IMR-90 (cell line): ENCODE measurements at regions not wholly inside any gene's neighbourhood (a gene's known extent, or its start where the extent isn't known, plus 50 kb on each side); places are given as distances from the start of the nearest gene placed in this dataset.

Source experiments
- ATAC-seq: fragments of 200-7000 bp; cut with Tn5 transposase; 2 replicates; pipeline ENCODE4 v1.9.1; 2020; ENCODE audit warnings: low read depth, mild to moderate bottlenecking, moderate library complexity
- BruUV-seq: library from RNA; stranded (reverse); fragments of 400-500 nt; replicated peaks from 2 replicates; lab custom pipeline; 2021; lab: Mats Ljungman, UMichigan
- CTCF ChIA-PET: fragments of 300-600 bp; formaldehyde crosslinking; extraction: SDS; loops from one replicate; lab custom pipeline; 2021; ENCODE audit warnings: antibody characterized with exemption; lab: Yijun Ruan, JAX
- POLR2A ChIA-PET: fragments of 300-600 bp; sonication (Branson Sonifier 250); formaldehyde crosslinking; loops from one replicate; lab custom pipeline; 2022; ENCODE audit warnings: antibody characterized with exemption; ENCODE audit not compliant: unreplicated experiment; lab: Charles Lee
- DNase-seq: peaks from one replicate; pipeline ENCODE4 v3.0.0; 2013
- H2AFZ ChIP-seq: replicated peaks from 2 replicates; pipeline ENCODE3; 2013; ENCODE audit warnings: low read length, mild to moderate bottlenecking; ENCODE audit not compliant: poor library complexity
- H2AK5ac ChIP-seq: 2 replicates; pipeline ENCODE4 v1.6.1; 2013; ENCODE audit warnings: low read depth, low read length, inconsistent platforms
- H2AK9ac ChIP-seq: replicated peaks from 2 replicates; pipeline ENCODE3; 2013; ENCODE audit warnings: mild to moderate bottlenecking, low read depth, low read length, moderate library complexity; ENCODE audit not compliant: poor library complexity
- H2BK120ac ChIP-seq: 2 replicates; pipeline ENCODE4 v1.6.1; 2013; ENCODE audit warnings: low read depth, low read length, inconsistent platforms
- H2BK15ac ChIP-seq: 3 replicates; pipeline ENCODE4 v1.6.1; 2013; ENCODE audit warnings: low read depth, low read length, inconsistent platforms
- H2BK20ac ChIP-seq: 2 replicates; pipeline ENCODE4 v1.6.1; 2013; ENCODE audit warnings: low read depth, mild to moderate bottlenecking, inconsistent platforms, low read length, moderate library complexity
- H2BK5ac ChIP-seq: 2 replicates; pipeline ENCODE4 v1.6.1; 2013; ENCODE audit warnings: mild to moderate bottlenecking, low read depth, low read length, inconsistent platforms; ENCODE audit not compliant: poor library complexity, severe bottlenecking
- H3K14ac ChIP-seq: replicated peaks from 2 replicates; pipeline ENCODE4 v1.6.1; 2013; ENCODE audit warnings: low read depth, low read length, inconsistent platforms
- H3K18ac ChIP-seq: 2 replicates; pipeline ENCODE4 v1.6.1; 2013; ENCODE audit warnings: low read depth, low read length, control low read depth
- H3K23ac ChIP-seq: 2 replicates; pipeline ENCODE4 v1.6.1; 2013; ENCODE audit warnings: low read depth, low read length, inconsistent platforms
- H3K27ac ChIP-seq: 2 replicates; pipeline ENCODE4 v1.5.1; 2013; ENCODE audit warnings: mild to moderate bottlenecking, control low read depth, low read length; ENCODE audit not compliant: insufficient read depth
- H3K27me3 ChIP-seq: 2 replicates; pipeline ENCODE4 v1.6.1; 2013; ENCODE audit warnings: low read length; ENCODE audit not compliant: control insufficient read depth, insufficient read depth
- H3K36me3 ChIP-seq: 2 replicates; pipeline ENCODE4 v1.6.1; 2013; ENCODE audit warnings: low read length, mixed read lengths; ENCODE audit not compliant: control insufficient read depth, insufficient read depth
- H3K4ac ChIP-seq: 2 replicates; pipeline ENCODE4 v1.6.1; 2013; ENCODE audit warnings: low read depth, low read length, inconsistent platforms
- H3K4me1 ChIP-seq: 2 replicates; pipeline ENCODE4 v1.6.1; 2013; ENCODE audit warnings: low read length, mixed read lengths; ENCODE audit not compliant: control insufficient read depth, insufficient read depth
- H3K4me2 ChIP-seq: 2 replicates; pipeline ENCODE4 v1.6.1; 2013; ENCODE audit warnings: low read depth, mild to moderate bottlenecking, control low read depth, low read length, moderate library complexity
- H3K4me3 ChIP-seq: 2 replicates; pipeline ENCODE4 v1.5.1; 2013; ENCODE audit warnings: low read depth, mild to moderate bottlenecking, control low read depth, low read length, moderate library complexity; ENCODE audit not compliant: insufficient read depth
- H3K56ac ChIP-seq: 2 replicates; pipeline ENCODE4 v1.6.1; 2013; ENCODE audit warnings: low read length, inconsistent platforms; ENCODE audit not compliant: insufficient read depth; ENCODE audit errors: extremely low read depth
- H3K79me1 ChIP-seq, 2 experiments: 2 replicates each; pipeline ENCODE4 v1.6.1; 2013; ENCODE audit warnings: low read length in 2 of 2, inconsistent platforms in 1 of 2, low read depth in 1 of 2
- H3K9ac ChIP-seq: 2 replicates; pipeline ENCODE4 v1.6.1; 2013; ENCODE audit warnings: low read depth, low read length, control low read depth
- H3K9me1 ChIP-seq: 2 replicates; pipeline ENCODE4 v1.6.1; 2013; ENCODE audit warnings: low read length, inconsistent platforms; ENCODE audit not compliant: insufficient read depth
- H3K9me3 ChIP-seq: 2 replicates; pipeline ENCODE4 v1.6.1; 2013; ENCODE audit warnings: low read length; ENCODE audit not compliant: control insufficient read depth, insufficient read depth
- H4K20me1 ChIP-seq: 2 replicates; pipeline ENCODE4 v1.6.1; 2013; ENCODE audit warnings: low read length, inconsistent platforms; ENCODE audit not compliant: insufficient read depth
- H4K5ac ChIP-seq: 2 replicates; pipeline ENCODE4 v1.6.1; 2013; ENCODE audit warnings: mild to moderate bottlenecking, low read depth, low read length, control low read depth
- H4K8ac ChIP-seq, 2 experiments: 2 replicates each; pipeline ENCODE4 v1.6.1; 2013; ENCODE audit warnings: low read depth in 2 of 2, low read length in 2 of 2, control low read depth in 1 of 2, inconsistent platforms in 1 of 2
- H4K91ac ChIP-seq: 2 replicates; pipeline ENCODE4 v1.6.1; 2013; ENCODE audit warnings: low read depth, low read length, inconsistent platforms; ENCODE audit not compliant: insufficient read depth
- BHLHE40 ChIP-seq: fragments of 150-350 bp; IDR thresholded peaks from 2 replicates; pipeline ENCODE4 v1.6.1; 2016; ENCODE audit warnings: mild to moderate bottlenecking, low read depth, low read length
- CEBPB ChIP-seq: IDR thresholded peaks from 2 replicates; pipeline ENCODE4 v1.6.1; 2012; ENCODE audit warnings: low read depth, low read length, improper control_type of control experiment
- CHD1 ChIP-seq: IDR thresholded peaks from 2 replicates; pipeline ENCODE4 v1.6.1; 2012; ENCODE audit warnings: low read depth, low read length, improper control_type of control experiment
- CTCF ChIP-seq: conservative IDR thresholded peaks from 2 replicates; pipeline ENCODE4 v1.5.1; 2012; ENCODE audit warnings: mild to moderate bottlenecking, low read depth, low read length, improper control_type of control experiment
- ELK1 ChIP-seq: fragments of 150-350 bp; IDR thresholded peaks from 2 replicates; pipeline ENCODE4 v1.6.1; 2016; ENCODE audit warnings: low read depth, mild to moderate bottlenecking, low read length, moderate library complexity, borderline replicate concordance
- FOS ChIP-seq: fragments of 150-350 bp; IDR thresholded peaks from 2 replicates; pipeline ENCODE4 v1.6.1; 2016; ENCODE audit warnings: low read depth, low read length
- MAFK ChIP-seq: IDR thresholded peaks from 2 replicates; pipeline ENCODE4 v1.6.1; 2012; ENCODE audit warnings: low read depth, low read length, improper control_type of control experiment
- MAZ ChIP-seq: IDR thresholded peaks from 2 replicates; pipeline ENCODE4 v1.6.1; 2012; ENCODE audit warnings: low read depth, mild to moderate bottlenecking, low read length, improper control_type of control experiment, moderate library complexity, borderline replicate concordance
- MXI1 ChIP-seq: IDR thresholded peaks from 2 replicates; pipeline ENCODE4 v1.6.1; 2012; ENCODE audit warnings: low read depth, mild to moderate bottlenecking, low read length, moderate library complexity, borderline replicate concordance
- NFE2L2 ChIP-seq: fragments of 150-350 bp; IDR thresholded peaks from 2 replicates; pipeline ENCODE4 v1.6.1; 2016; ENCODE audit warnings: low read depth, mild to moderate bottlenecking, low read length
- POLR2A ChIP-seq: IDR thresholded peaks from 2 replicates; pipeline ENCODE4 v1.6.1; 2012; ENCODE audit warnings: mild to moderate bottlenecking, low read depth, low read length
- RAD21 ChIP-seq: IDR thresholded peaks from 2 replicates; pipeline ENCODE4 v1.6.1; 2012; ENCODE audit warnings: low read length, improper control_type of control experiment
- RCOR1 ChIP-seq: IDR thresholded peaks from 2 replicates; pipeline ENCODE4 v1.6.1; 2012; ENCODE audit warnings: mild to moderate bottlenecking, low read length, improper control_type of control experiment; ENCODE audit not compliant: insufficient replicate concordance
- RFX5 ChIP-seq: IDR thresholded peaks from 2 replicates; pipeline ENCODE4 v1.8.0; 2012; ENCODE audit warnings: low read depth, mild to moderate bottlenecking, low read length, moderate library complexity
- SMC3 ChIP-seq: fragments of 150-350 bp; IDR thresholded peaks from 2 replicates; pipeline ENCODE4 v1.6.1; 2016; ENCODE audit warnings: low read depth, mild to moderate bottlenecking, antibody characterized with exemption, low read length, moderate library complexity
- USF2 ChIP-seq: fragments of 150-350 bp; IDR thresholded peaks from 2 replicates; pipeline ENCODE4 v1.6.1; 2017; ENCODE audit warnings: mild to moderate bottlenecking, antibody characterized with exemption, low read length, low read depth
- WGBS, 2 experiments: methylation state at CpG; one replicate each; pipeline versions ENCODE4 v1.1.5 to v1.1.7; 2013; ENCODE audit warnings: missing lambda C conversion rate in 2 of 2; ENCODE audit not compliant: insufficient read length in 1 of 2; ENCODE audit errors: extremely low coverage in 2 of 2; 5-methylcytosine and 5-hydroxymethylcytosine counted together
- dilution Hi-C: fragments of 300-500 bp; cut with HindIII; formaldehyde crosslinking; loops from one replicate; pipeline ENCODE4 v1.14.3; 2018; ENCODE audit warnings: low sequenced_read_pairs; ENCODE audit not compliant: unreplicated experiment
- in situ Hi-C: fragments of 300-500 bp; cut with MboI; formaldehyde crosslinking; loops from 3 replicates; pipeline ENCODE4 v1.14.3; 2019; ENCODE audit warnings: low sequenced_read_pairs, inconsistent platforms, mixed read lengths
- intact Hi-C: fragments of 100-400 bp; cut with micrococcal nuclease; formaldehyde crosslinking; loops from 2 replicates; pipeline ENCODE4 v1.10.0; 2022

GRCh38 chr2:15846626-15847025, 93.7 kb upstream of the MYCN start:
- intact Hi-C loops = no loop called here
- ATAC-seq = no peak

More at GRCh38 chr2:15846626-15847025, 93.7 kb upstream of the MYCN start:
- no peak for DNase-seq
- Histone ChIP-seq H3K27ac (no peak overlapping the region), H3K4me2 (no peak overlapping the region), H3K9me1 (no peaks in the 10 kb centered on the region), H2AK5ac (no peak overlapping the region), H3K27me3 (no peaks in the 10 kb centered on the region), H3K4me1 (no peaks in the 10 kb centered on the region), H2AFZ (no peak overlapping the region), H2BK15ac (no peak overlapping the region), H3K4ac (no peak overlapping the region), H4K20me1 (no peaks in the 10 kb centered on the region), H3K23ac (no peak overlapping the region), H2AK9ac (no peak overlapping the region), H3K79me1 (no peaks in the 10 kb centered on the region), H4K5ac (no peak overlapping the region), H3K18ac (no peak overlapping the region), H3K4me3 (no peak overlapping the region), H2BK5ac (no peak overlapping the region), H3K9me3 (peaks cover 51% of the 10 kb centered on the region), H4K8ac (no peak overlapping the region), H2BK120ac (no peak overlapping the region), H3K14ac (no peak overlapping the region), H4K91ac (no peak overlapping the region), H3K9ac (no peak overlapping the region), H3K56ac (no peak overlapping the region), H2BK20ac (no peak overlapping the region), H3K36me3 (no peaks in the 10 kb centered on the region)
- no TSS peak for BruUV-seq
- dilution Hi-C loops (no loop called here), in situ Hi-C loops (no loop called here)
- WGBS, 2 experiments = 69% methylated on average over 5 of the region's 8 CpGs; no CpG with 5 or more reads in 1 of the 2 experiments
- TF ChIP-seq CTCF = no peak
- TF ChIP-seq CHD1 = no peak
- no peak for TF ChIP-seq CEBPB
- TF ChIP-seq BHLHE40 = no peak
- no peak for TF ChIP-seq MAZ
- no peak for TF ChIP-seq NFE2L2
- no peak for TF ChIP-seq RAD21
- no peak for TF ChIP-seq SMC3
- TF ChIP-seq USF2 = no peak
- no peak for TF ChIP-seq ELK1
- TF ChIP-seq POLR2A = no peak
- TF ChIP-seq RFX5 = no peak
- no peak for TF ChIP-seq FOS
- no peak for TF ChIP-seq MAFK
- TF ChIP-seq MXI1 = no peak
- no peak for TF ChIP-seq RCOR1
- POLR2A ChIA-PET = no interaction called here
- CTCF ChIA-PET = no interaction called here
